Testis (tissue), 2 donors: ENCODE measurements at regions not wholly inside any gene's neighbourhood (a gene's known extent, or its start where the extent isn't known, plus 50 kb on each side); places are given as distances from the start of the nearest gene placed in this dataset.

Source experiments
- POLR2A ChIP-seq: fragments of 450-650 bp; IDR thresholded peaks from one replicate; pipeline ENCODE4 v1.6.1; 2017; ENCODE audit warnings: antibody characterized with exemption, mild to moderate bottlenecking, moderate library complexity
- TF ChIP-seq, protein P1 (sequence below), 3 experiments: fragments of 450-650 bp in 2 of 3; fragments of 200-600 bp in 1 of 3; sonication (generic) in 1 of 3; IDR thresholded peaks; one replicate each; pipeline ENCODE4 v1.5.1; 2016 to 2019; ENCODE audit warnings: antibody characterized with exemption in 3 of 3, mild to moderate bottlenecking in 2 of 3, moderate library complexity in 1 of 3

DNA sequence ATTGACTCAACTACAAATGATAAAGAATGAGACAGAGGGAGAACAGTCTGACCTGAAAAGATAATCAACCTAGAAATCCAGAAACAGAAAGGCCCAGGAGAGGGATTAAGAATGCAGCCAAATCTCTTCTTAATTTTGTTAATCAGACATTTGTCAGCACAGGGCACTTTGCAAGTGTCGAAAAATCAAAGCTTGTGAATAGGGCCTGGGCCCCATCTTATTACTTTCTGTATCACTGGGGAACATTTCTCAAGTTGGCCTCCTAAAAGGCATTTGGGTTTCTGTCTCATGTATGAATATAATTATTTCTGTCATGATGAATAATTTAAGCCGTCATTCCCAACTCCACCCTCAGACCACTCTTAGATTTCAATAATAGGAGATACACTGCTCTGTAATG, 308.4 kb upstream of the PRKCQ start:
- no peak for TF ChIP-seq POLR2A
- TF ChIP-seq, protein P1, sequence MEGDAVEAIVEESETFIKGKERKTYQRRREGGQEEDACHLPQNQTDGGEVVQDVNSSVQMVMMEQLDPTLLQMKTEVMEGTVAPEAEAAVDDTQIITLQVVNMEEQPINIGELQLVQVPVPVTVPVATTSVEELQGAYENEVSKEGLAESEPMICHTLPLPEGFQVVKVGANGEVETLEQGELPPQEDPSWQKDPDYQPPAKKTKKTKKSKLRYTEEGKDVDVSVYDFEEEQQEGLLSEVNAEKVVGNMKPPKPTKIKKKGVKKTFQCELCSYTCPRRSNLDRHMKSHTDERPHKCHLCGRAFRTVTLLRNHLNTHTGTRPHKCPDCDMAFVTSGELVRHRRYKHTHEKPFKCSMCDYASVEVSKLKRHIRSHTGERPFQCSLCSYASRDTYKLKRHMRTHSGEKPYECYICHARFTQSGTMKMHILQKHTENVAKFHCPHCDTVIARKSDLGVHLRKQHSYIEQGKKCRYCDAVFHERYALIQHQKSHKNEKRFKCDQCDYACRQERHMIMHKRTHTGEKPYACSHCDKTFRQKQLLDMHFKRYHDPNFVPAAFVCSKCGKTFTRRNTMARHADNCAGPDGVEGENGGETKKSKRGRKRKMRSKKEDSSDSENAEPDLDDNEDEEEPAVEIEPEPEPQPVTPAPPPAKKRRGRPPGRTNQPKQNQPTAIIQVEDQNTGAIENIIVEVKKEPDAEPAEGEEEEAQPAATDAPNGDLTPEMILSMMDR (IDR thresholded peaks at IDR 0.05): no peak
